ENCODE measurements at regions not wholly inside any gene's neighbourhood (a gene's known extent, or its start where the extent isn't known, plus 50 kb on each side); places are given as distances from the start of the nearest gene placed in this dataset.

GRCh38 chr17:15106540-15106939, 158.6 kb downstream of the PMP22 start:
- intact Hi-C loops (cut with DNase I): no loop called here
- 26 to 34% methylated on average over 3 of the region's 3 CpGs for WGBS, 2 donors
- Histone ChIP-seq H3K4me3 (no peak overlapping the region), H3K27me3 (peaks cover 0 to 22% (median 2%) of the 10 kb centered on the region in 4 donors), H3K36me3 (no peaks in the 10 kb centered on the region), H3K27ac (no peak overlapping the region), H3K4me1 (no peaks in the 10 kb centered on the region), H3K9me3 (no peaks in the 10 kb centered on the region)
- TF ChIP-seq POLR2A (IDR thresholded peaks at IDR 0.05) (no peak), CTCF (IDR thresholded peaks at IDR 0.05) (no peak)
- no peak for DNase-seq

GRCh38 chr17:15103785-15104184, 161.3 kb downstream of the PMP22 start:
- H3K9me3 ChIP-seq: no peaks in the 10 kb centered on the region
- 81 to 88% methylated on average over 4 of the region's 4 CpGs for whole genome bisulfite sequencing, 2 donors
- TF ChIP-seq CTCF (IDR thresholded peaks at IDR 0.05): no peak
- intact Hi-C loops (cut with DNase I): no loop called here
- H3K27me3 ChIP-seq: peaks cover 0 to 21% (median 2%) of the 10 kb centered on the region in 4 donors
- H3K27ac ChIP-seq: no peak overlapping the region
- no peak for DNase-seq
- H3K4me1 ChIP-seq: no peaks in the 10 kb centered on the region
- H3K36me3 ChIP-seq: no peaks in the 10 kb centered on the region
- H3K4me3 ChIP-seq: no peak overlapping the region

GRCh38 chr17:15101175-15101574, 164.0 kb downstream of the PMP22 start:
- no peaks in the 10 kb centered on the region for H3K9me3 ChIP-seq
- H3K27ac ChIP-seq: no peak overlapping the region
- WGBS, 2 donors: 65 to 83% methylated on average over 2 of the region's 2 CpGs
- H3K36me3 ChIP-seq: no peaks in the 10 kb centered on the region
- H3K4me1 ChIP-seq: no peaks in the 10 kb centered on the region
- H3K27me3 ChIP-seq: peaks cover 0 to 31% (median 2%) of the 10 kb centered on the region in 4 donors
- no peak overlapping the region for H3K4me3 ChIP-seq
- TF ChIP-seq CTCF (IDR thresholded peaks at IDR 0.05): no peak
- TF ChIP-seq POLR2A (IDR thresholded peaks at IDR 0.05): no peak
- intact Hi-C loops (cut with DNase I): no loop called here
- no peak for DNase-seq

GRCh38 chr17:15096511-15096910, 168.6 kb downstream of the PMP22 start:
- TF ChIP-seq POLR2A (IDR thresholded peaks at IDR 0.05) (no peak), CTCF (IDR thresholded peaks at IDR 0.05) (no peak)
- Histone ChIP-seq H3K4me3 (no peak overlapping the region), H3K4me1 (no peaks in the 10 kb centered on the region), H3K27me3 (peaks cover 0 to 34% (median 0%) of the 10 kb centered on the region in 4 donors), H3K9me3 (no peaks in the 10 kb centered on the region), H3K36me3 (no peaks in the 10 kb centered on the region), H3K27ac (no peak overlapping the region)
- 68 to 84% methylated on average over 4 of the region's 4 CpGs for WGBS, 2 donors
- no peak for DNase-seq
- intact Hi-C loops (cut with DNase I): no loop called here

GRCh38 chr17:15095935-15096334, 169.2 kb downstream of the PMP22 start:
- TF ChIP-seq POLR2A (IDR thresholded peaks at IDR 0.05) (no peak), CTCF (IDR thresholded peaks at IDR 0.05) (no peak)
- no peak overlapping the region for H3K4me3 ChIP-seq
- H3K4me1 ChIP-seq: no peaks in the 10 kb centered on the region
- H3K36me3 ChIP-seq: no peaks in the 10 kb centered on the region
- intact Hi-C loops (cut with DNase I): no loop called here
- H3K9me3 ChIP-seq: no peaks in the 10 kb centered on the region
- DNase-seq: no peak
- peaks cover 0 to 28% (median 0%) of the 10 kb centered on the region in 4 donors for H3K27me3 ChIP-seq
- 83 to 92% methylated on average over 2 of the region's 2 CpGs for WGBS, 2 donors
- H3K27ac ChIP-seq: no peak overlapping the region
